Anterior cingulate cortex (tissue), 58 donors: ENCODE measurements at regions not wholly inside any gene's neighbourhood (a gene's known extent, or its start where the extent isn't known, plus 50 kb on each side); places are given as distances from the start of the nearest gene placed in this dataset.
"Not testable (repeated sequence)": the region's sequence is repeated elsewhere in the genome, so short reads cannot be mapped to it uniquely, and the experiment has no call there.

Experiments used
- DNase-seq, 58 donors: peaks; one replicate each; lab custom pipeline; 2025; lab: John Stamatoyannopoulos, UW

DNA sequence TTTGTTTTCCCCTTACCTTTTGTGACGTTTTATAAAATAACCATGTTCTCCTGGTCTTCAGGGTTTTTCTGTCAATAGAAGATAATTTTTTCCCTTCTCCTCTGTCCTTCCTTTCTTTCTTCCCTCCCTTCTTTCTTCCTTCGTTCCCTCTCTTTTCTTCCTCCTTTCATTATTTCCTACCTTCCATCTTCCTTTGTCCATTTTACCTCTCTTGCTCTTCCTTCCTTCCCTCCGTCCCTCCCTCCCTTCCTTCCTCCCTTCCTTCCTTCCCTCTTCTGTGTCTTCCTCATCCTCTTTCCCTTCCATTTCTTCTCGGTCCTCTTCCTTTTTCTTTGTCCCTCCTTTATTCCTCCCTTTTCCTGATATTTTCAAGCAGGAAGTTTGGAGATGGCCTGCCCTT lies 128.2 kb downstream of the TEX36 start:
- DNase-seq, result no peak

DNA sequence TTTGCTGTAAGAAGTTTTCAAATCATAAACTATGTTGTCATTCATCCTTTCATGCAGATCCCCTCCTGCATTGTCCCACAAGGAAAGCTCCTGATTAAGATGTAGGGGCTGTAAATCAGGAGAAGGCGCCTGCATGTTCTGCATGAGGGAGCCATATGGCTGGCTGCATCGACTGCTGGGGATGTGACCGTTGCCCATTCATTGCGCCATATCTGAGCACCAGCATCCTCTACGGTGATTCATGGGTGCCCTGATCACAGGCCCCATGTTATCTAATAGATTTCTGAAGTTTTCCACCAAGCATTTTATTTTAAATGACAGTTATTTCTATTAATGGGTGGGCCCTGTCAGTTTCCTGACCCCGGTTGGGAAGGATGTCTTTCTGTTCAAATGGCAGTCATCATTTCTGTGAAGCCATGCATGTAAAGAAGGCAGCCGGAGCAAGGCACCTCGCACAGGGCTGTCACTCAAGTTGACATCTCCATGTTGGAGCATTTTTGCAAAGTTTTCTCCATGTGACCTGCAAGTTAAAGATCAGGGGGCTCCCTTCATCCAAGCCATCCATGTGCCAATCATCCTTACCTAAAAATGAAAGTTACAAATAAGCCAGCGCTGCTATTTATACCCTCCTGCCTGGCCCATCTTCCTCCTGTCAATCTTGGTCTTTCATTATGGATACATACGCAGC lies 128.8 kb downstream of the TEX36 start:
- DNase-seq, result no peak

DNA sequence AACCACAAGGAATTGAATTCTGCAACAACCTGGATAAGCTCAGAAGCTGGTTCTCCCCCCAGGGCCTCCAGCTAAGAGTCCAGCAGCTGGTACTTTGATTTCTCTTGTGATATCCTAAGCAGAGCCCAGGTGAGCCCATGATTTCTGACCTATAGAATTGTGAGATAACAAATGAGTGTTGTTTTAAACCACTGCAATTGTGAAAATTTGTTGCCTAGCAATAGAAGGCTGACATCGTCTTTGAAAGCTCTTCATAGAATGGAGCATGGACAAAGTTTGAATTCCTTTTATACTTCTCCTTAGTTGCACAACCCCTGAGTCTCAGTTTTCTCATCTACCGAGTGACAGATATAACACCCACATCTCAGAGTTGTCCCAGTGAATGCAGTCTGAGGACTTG lies 129.9 kb downstream of the TEX36 start:
- no peak for DNase-seq

DNA sequence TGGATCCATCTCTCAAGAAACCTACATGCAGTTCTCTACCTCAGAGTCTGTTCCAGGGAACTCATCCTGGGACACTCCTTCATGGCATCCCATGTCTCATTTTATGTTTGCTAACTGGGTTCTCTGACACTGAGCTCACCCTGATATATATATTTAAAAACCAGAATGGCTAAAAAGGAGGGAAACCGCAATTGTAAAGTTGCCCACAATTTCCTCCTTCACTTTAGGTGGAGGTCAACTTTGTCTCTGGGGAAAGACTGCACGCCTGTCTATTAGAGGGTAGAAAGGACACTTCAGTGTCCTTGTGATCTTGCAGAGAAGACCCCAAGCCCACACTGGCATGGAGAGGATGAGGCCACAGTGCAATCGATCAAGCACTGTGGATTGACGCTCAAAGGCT lies 131.7 kb downstream of the TEX36 start:
- no peak for DNase-seq

DNA sequence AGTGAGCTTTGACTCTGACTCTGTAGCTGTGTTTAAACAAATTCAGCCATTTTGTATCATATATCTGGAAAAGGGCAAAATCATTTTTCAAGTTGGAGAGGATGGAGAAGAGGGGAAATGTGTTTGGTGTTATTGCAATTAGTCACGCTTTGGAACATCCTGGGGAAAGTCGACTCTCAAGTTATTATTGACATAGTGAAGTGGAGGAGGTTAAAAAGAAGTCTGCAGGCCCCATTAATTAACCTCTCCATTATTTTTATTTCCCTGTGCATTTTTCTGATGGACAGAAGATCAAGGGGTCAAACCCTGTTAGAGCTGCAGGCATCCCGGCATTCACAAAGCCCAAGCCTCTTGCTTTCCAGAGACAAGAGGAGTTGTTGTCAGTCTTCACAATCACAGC lies 132.6 kb downstream of the TEX36 start:
- DNase-seq, result no peak

DNA sequence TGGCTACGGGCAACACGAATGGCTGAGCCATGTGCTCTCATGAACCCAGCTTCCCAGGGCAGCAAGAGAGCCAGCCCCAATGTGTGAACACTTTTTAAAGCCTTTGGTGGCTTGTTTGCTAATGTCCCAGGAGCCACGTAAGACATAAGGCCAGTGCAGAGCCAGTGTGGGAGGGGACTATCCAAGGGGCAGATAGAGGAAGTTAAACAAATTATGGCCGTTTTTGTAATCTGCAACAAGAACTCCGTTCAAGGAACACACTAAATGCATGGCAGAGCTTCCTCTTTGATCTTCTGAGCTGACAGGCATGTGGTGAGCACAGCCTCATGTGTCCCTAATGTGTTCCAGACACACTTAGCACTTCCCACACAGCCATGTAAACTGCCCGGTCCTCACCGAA lies 133.3 kb downstream of the TEX36 start:
- no peak for DNase-seq

DNA sequence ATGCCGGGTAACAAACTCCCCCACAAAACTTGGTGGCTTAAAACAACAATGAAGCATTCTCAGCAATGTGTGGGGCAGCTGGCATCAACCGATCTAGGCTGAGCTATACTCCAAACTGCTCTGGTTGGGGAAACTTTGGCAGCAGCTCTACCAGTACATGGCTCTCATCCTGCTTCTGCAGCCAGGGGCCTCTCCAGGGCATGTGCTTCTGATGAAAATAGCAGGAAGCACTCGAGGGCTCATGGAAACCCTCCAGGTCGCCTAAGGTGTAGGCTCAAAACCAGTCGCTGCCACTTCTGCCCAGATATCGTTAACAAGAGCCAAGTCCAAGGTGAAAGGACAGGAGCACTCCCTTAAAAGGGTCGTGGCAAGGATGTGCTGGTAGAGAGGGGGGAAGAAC lies 134.1 kb downstream of the TEX36 start:
- DNase-seq, result no peak

DNA sequence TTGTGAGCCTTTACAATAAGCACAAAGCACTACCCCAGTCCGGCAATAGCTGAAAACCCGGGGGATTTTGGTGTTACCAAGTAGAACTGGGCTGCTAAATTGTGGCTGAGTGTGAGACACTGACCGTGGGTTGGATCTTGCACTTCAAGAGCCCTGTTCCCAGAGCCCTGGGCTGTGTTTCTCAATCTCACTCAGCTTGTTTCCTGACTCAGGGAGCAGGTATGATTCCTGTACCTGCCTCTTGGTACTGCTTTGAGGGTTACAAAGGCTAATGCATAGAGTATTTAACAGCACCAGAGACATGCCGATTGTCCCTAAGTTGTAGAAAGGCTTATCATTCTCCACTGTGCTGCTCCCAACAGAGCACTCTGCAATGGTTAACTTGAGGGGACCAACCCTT lies 134.6 kb downstream of the TEX36 start:
- no peak for DNase-seq

DNA sequence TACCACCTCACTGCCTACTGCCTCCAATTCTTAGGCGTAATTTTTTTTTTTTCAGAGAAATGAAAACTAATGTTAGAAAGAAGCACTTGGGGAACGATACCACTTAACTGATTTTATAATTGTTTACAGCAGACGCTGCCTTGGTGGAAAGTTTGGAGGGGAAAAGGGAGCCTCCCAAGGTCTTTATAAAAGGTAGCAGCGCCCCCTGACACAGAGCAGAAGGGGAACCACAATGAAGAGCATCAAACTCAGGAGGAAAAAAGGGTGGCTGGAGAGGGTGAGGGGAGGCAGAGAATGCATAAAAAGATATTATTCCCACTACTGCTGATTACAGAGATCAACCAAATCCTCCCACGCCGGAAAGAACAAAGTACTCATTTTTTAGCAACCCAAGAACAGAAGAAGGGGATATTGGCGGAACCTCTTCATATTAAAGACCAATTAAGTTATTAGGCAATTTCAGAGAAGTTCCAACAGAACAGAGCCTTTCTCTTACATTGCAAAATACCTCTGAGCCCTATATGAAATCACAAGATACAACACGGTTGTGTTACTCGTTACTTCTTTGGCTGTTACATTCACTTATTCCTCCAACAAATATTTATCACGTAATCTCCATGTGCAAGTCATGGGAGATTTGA lies 135.8 kb downstream of the TEX36 start:
- DNase-seq, result no peak

DNA sequence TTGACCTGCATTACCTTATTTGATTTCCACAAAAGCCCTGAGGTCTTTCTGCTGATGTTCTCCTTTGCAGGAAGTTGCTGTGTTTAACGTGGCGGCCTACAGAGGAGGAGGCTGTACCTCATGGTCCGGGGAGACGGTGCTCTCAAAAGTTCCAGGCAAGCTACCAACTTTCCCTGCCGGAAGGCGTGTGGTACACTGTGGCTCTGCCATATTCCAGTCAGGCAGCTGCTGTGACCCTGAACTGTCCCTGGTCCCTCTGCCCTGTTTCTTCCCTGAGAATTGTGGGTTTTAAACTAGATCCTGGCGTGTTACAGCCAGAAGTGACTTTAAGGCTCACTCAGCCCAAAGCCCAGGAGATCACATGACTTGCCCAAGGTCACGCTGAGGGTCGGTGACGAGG lies 139.2 kb downstream of the TEX36 start:
- no peak for DNase-seq

DNA sequence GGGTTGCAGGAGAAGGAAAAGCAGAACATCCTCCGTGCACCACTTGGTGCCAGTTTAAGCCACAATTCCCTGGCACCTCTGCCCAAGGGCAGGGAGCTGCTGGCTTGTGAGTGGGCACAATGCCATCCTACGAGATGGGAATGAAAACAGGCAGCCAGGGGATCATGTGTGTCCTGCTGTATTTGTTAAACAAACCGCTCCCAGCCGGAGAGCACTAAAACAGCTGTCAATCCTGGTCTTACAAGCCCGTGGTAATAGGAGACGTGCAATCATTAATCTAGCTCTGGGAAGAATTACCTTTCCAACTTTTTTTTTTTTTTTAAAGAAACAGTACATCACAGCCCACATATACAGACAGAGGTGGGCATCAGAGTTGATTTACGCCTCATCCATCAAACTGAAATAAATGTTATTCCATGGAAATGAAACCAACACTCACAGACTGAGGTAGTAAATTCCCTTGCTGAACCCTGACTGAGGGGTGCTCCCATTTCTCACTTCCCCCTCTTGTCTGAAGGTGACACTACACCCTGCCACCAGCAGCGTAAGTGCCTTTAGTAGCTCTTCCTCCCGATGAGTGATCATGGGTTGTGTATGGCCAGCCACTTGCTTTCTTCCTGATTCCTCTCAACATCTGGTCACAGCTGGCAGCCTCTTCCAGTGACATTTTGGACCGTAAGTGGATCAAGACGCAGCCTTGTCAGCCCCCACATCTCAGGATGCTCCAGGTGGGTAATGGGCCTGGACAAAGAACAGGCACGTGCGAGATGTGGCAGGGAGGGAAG lies 143.8 kb downstream of the TEX36 start:
- DNase-seq, result peak in 8 of 58 donors; percentile 7 to 27 (median 10)

DNA sequence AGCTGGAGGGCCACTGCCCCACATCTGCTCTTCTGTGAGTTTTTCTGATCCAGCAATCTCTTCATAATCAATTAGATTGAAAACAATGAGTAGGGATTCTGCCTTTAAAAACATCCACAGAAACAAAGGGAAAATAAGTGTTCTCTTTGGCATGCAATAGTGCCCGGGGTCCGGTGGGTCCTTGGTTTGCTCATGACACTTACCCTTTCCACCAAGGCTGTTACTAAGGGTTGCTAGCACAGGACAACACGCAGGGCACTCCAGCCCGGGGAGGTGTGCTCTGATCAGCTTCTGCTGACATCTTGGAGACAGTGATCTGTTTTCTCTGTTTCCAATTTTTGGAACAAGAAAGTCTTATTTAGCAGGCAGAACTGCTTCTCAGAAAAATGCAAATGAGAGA lies 146.7 kb downstream of the TEX36 start:
- DNase-seq, result no peak

DNA sequence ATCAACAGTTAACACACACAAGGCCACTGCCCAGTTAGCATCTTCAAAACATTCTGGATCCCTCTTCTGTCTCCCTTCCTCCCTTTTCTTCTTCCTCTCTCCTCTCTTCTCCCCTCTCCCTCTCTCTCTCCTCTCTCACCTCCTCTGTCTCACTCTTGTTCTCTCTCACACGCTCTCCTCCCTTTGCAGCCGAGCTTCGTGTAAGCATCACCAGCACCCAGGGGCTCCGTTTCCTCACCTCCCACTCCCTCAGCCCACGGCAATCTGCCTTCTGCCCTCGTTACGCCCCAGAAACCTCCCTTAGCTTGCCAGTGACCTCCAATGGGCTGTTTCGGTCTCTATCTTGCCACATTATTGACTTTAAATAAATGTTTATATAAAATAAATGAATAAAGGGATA lies 147.4 kb downstream of the TEX36 start:
- DNase-seq, result no peak

DNA sequence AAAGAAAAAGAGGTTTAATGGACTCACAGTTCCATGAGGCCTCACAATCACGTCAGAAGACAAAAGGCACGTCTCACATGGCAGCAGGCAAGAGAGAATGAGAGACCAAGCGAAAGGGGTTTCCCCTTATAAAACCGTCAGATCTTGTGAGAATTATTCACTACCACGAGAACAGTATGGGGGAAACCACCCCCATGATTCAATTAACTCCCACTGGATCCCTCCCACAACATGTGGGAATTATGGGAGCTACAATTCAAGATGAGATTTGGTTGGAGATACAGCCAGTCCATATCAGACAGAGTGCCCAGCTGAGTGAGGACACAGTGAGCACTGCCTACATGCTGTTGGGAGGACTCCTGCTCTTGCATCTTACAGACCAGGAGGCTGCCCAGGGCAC lies 148.4 kb downstream of the TEX36 start:
- no peak for DNase-seq

DNA sequence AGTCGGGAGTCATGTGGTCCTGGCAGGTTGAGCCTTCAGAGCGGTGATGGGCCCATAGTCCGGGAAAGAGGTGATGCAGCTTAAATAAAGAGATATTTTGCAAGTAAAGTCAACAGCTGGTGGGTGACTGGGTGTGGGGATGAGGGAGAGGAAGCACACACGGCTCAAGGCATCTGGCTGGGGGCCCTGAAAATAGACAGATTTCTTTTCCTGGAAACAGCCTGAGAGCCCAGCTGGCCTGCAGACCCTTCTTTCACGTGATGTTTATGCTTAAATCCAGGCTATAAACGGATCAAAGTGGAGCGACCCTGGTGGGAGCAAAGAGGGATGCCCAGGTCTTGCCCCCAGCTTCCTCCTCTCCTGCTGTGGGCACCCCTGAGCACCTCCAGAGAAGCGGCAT lies 149.1 kb downstream of the TEX36 start:
- no peak for DNase-seq

DNA sequence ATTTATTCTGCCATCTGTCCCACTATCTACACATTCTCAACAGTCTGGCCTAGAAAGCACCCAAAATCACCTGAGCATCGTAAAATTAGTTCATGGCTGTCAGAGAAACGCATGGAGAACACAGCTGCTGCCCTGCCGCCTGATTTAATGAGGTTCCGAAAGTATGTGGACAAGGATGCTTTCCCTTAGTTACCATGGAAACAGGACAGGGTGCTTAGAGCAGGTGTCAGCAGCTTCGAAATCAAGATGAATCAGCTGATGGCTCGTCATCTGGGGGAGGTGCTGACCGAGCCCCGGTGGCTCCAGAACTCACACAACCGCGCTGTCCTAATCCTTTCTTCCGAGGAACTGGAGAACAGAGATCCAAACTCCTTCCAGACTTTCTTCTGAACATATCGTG lies 151.5 kb downstream of the TEX36 start:
- peak in 23 of 58 donors; percentile 6 to 66 (median 24) for DNase-seq

DNA sequence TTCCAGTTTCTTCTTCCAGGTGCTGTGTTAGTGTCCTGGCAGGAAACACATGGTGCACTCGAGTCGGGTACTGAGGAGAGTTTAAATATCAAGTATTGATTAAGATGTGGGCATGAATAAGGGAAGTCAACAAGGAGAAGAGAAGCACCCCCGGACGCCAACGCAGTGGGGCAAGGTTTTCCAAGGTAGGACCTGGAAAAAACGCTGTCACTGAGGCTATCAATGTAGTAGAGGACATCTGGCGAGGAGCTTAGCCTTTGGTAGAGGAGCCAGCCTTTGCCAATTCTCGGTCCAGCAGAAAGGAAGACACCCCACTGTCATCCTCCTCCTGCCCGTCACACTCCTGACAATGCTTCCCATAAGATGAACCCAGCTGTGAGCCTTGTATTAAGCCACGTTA lies 159.6 kb downstream of the TEX36 start:
- DNase-seq, result no peak

DNA sequence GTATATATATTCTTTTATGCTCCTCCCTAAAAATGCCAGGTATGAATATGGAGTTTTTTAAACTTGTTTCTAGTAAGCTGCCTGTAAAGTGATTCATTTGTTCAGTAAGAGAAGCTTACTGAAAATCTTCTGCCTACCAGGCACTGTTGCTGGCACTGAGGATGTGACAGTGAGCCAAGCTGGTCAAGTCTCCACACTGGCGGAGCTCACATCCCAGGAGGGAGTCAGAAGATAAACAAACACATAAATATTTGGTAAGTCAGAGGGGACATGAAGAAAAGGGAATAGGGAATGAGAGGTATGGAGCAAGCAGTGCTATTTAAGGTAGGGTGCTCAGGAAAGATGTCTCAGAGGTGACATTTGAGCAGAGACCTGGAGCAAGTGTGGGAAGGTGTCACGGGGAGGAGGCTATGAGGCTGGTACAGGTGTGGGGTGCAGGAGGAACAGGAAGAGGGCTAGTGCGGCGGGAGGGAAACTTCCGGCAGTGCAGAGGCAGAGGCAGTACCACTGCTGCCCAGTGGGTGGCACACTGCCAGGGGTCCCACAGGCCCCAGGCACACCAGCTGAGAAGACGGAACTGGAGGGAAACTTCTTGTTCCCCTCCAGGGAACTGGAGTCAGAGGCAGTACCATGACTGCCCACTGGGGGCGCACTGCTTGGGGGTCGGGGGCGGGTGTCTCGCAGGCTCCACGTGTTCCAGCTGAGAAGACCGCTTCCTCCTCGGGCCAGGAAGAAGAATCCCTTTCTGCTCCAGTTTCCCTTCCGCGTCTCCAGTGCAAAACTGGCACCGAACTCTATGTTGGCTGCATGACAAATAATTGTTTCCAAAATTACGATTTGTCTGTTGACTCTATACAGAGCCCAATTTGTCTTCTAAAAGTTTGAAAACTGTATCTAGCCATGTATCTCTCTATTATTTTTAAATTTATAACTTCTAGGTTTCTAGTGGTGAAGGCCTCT lies 161.0 kb downstream of the TEX36 start:
- DNase-seq, result no peak

DNA sequence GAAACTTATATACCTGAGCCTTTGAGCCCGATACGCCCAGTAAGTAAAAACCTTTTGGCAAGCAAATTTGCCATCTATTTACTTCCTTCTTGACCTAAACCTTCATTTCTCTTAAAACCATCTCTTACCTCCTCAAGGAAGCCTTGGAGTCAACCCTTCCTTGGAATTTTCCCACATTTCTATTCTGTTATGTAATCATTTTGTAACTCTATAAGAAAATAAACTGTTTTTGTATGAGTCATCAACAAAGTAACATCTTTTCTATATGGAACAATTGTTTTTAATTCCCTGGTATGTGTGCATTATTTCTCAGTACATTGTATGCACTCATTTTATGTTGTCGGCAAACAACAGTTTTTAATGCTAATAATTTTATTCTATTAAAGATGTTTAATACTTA lies 162.0 kb downstream of the TEX36 start:
- DNase-seq, result no peak

DNA sequence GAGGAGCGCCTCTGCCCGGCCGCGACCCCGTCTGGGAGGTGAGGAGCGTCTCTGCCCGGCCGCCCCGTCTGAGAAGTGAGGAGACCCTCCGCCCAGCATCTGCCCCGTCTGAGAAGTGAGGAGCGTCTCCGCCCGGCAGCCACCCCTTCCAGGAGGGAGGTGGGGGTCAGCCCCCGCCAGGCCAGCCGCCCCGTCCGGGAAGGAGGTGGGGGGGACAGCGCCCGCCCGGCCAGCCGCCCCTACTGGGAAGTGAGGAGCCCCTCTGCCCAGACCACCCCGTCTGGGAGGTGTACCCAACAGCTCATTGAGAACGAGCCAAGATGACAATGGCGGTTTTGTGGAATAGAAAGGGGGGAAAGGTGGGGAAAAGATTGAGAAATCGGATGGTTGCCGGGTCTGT lies 164.6 kb downstream of the TEX36 start:
- DNase-seq, result not testable (repeated sequence)

DNA sequence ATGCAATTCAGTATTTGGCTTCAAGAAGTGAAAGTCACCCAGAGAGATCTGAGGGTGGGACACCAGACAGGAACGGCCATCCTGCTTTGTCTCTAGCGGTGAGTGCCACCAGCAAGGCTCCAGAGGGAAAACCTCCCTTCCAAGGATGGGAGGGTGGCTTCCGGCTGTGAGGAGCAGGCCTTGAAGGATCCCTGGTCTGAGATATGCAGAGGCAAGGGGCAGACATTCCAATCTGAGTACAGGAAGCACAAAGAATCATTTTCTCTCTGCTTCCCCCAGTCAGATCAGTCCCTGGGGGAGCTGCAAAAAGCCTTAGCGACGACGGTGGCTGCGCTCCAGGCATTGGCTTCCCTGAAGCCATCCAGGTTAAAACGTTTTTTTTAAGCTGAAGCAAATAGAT lies 167.4 kb downstream of the TEX36 start:
- no peak for DNase-seq
